ENCODE measurements at regions not wholly inside any gene's neighbourhood (a gene's known extent, or its start where the extent isn't known, plus 50 kb on each side); places are given as distances from the start of the nearest gene placed in this dataset.

DNA sequence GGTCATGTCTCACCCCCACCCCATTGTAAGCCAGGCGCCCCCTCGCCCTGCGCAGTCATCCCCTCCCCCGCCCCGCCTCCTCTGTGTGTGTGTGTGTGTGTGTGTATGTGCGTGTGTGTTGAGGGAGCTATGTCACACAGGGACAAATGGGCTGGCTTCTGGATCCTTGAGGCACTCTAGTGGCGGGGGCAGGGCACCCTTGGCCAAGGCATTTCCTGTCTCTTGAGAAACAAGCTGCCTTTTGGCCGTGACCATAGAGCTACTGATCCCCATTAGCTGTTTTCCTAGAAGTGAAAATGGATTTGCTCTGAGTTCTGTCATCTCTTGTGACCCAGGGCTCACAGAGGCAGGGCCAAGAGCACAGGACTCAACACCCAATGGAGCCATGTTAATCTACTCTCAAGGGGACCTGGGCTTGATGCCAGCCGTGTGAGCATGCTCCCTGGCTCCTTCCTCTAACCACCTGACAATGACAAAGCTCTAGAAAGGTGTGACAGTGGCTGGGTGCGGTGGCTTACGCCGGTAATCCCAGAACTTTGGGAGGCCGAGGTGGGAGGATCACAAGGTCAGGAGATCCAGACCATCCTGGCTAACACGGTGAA lies 162.5 kb upstream of the BCOR start:
- TF ChIP-seq, protein P1, sequence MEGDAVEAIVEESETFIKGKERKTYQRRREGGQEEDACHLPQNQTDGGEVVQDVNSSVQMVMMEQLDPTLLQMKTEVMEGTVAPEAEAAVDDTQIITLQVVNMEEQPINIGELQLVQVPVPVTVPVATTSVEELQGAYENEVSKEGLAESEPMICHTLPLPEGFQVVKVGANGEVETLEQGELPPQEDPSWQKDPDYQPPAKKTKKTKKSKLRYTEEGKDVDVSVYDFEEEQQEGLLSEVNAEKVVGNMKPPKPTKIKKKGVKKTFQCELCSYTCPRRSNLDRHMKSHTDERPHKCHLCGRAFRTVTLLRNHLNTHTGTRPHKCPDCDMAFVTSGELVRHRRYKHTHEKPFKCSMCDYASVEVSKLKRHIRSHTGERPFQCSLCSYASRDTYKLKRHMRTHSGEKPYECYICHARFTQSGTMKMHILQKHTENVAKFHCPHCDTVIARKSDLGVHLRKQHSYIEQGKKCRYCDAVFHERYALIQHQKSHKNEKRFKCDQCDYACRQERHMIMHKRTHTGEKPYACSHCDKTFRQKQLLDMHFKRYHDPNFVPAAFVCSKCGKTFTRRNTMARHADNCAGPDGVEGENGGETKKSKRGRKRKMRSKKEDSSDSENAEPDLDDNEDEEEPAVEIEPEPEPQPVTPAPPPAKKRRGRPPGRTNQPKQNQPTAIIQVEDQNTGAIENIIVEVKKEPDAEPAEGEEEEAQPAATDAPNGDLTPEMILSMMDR (IDR thresholded peaks at IDR 0.05): no peak
- TF ChIP-seq EZH2 (IDR thresholded peaks at IDR 0.05; ENCODE audit: borderline replicate concordance, insufficient read depth, low read depth, low read length, poor library complexity, severe bottlenecking): no peak
